HCT116 (cell line): ENCODE measurements at regions not wholly inside any gene's neighbourhood (a gene's known extent, or its start where the extent isn't known, plus 50 kb on each side); places are given as distances from the start of the nearest gene placed in this dataset.

Experiments
- ATAC-seq: fragments of 200-7000 bp; cut with Tn5 transposase; 2 replicates; pipeline ENCODE4 v1.9.1; 2020; ENCODE audit warnings: mild to moderate bottlenecking, moderate library complexity
- BruUV-seq: library from RNA; stranded (reverse); fragments of 400-500 nt; replicated peaks from 2 replicates; lab custom pipeline; 2021; lab: Mats Ljungman, UMichigan
- CTCF ChIA-PET: fragments of 300-600 bp; sonication (Branson Sonifier 250); formaldehyde crosslinking; loops from one replicate; lab custom pipeline; 2021; ENCODE audit warnings: antibody characterized with exemption; lab: Charles Lee
- POLR2A ChIA-PET: fragments of 300-600, 350-600 bp; sonication (Branson Sonifier 250); formaldehyde crosslinking; loops from one replicate; lab custom pipeline; 2021; ENCODE audit warnings: antibody characterized with exemption; lab: Charles Lee
- RAD21 ChIA-PET, 2 experiments: fragments of 300-600 bp; sonication (Branson Sonifier 250); formaldehyde crosslinking; loops; one replicate each; lab custom pipeline; 2023; ENCODE audit warnings: low total read pairs in 2 of 2; ENCODE audit not compliant: uncharacterized antibody in 2 of 2, unreplicated experiment in 2 of 2, low non-redundant PET in 1 of 2; lab: Charles Lee
- DNase-seq: peaks from one replicate; pipeline ENCODE4 v3.0.0-alpha.2; 2010; ENCODE audit warnings: low read depth, low spot score
- H2AFZ ChIP-seq: fragments of 200-600 bp; shearing (Covaris generic), sonication (generic); 2 replicates; pipeline ENCODE4 v1.6.1; 2017; ENCODE audit warnings: low read depth, mixed run types, mixed read lengths, antibody characterized with exemption, low read length; ENCODE audit not compliant: poor library complexity, severe bottlenecking
- H3K27ac ChIP-seq: 2 replicates; pipeline ENCODE4 v1.5.1; 2012; ENCODE audit warnings: low read depth, low read length
- H3K27me3 ChIP-seq: fragments of 200-600 bp; sonication (generic); 2 replicates; pipeline ENCODE4 v1.6.1; 2016; ENCODE audit warnings: mixed run types, low read length, mixed read lengths; ENCODE audit not compliant: insufficient read depth
- H3K36me3 ChIP-seq, 2 experiments: fragments of 200-500 bp in 1 of 2; fragments of 200-600 bp in 1 of 2; sonication (Bioruptor generic) in 1 of 2; sonication (generic) in 1 of 2; 2 replicates each; pipeline versions ENCODE4 v1.5.1 to v1.6.1; 2014 to 2016; ENCODE audit warnings: low read length in 2 of 2, inconsistent platforms in 1 of 2, mixed read lengths in 1 of 2, mixed run types in 1 of 2; ENCODE audit not compliant: insufficient read depth in 2 of 2, control insufficient read depth in 1 of 2
- H3K4me1 ChIP-seq, 2 experiments: fragments of 200-600 bp in 1 of 2; sonication (generic) in 1 of 2; 2 replicates each; pipeline versions ENCODE4 v1.5.1 to v1.6.1; 2012 to 2017; ENCODE audit warnings: low read length in 2 of 2, inconsistent platforms in 1 of 2, mild to moderate bottlenecking in 1 of 2, mixed read lengths in 1 of 2, mixed run types in 1 of 2, moderate library complexity in 1 of 2; ENCODE audit not compliant: insufficient read depth in 2 of 2, control insufficient read depth in 1 of 2
- H3K4me2 ChIP-seq: fragments of 200-600 bp; sonication (generic); 2 replicates; pipeline ENCODE4 v1.6.1; 2017; ENCODE audit warnings: mixed run types, low read length, mixed read lengths
- H3K4me3 ChIP-seq, 2 experiments: fragments of 200-600 bp in 1 of 2; sonication (generic) in 1 of 2; replicated peaks in 1 of 2; 2 replicates each; pipeline ENCODE4 v1.5.1; 2011 to 2016; ENCODE audit warnings: low read length in 2 of 2, control low read depth in 1 of 2, low read depth in 1 of 2, mild to moderate bottlenecking in 1 of 2, mixed read lengths in 1 of 2, mixed run types in 1 of 2
- H3K79me2 ChIP-seq: fragments of 200-600 bp; sonication (generic); 2 replicates; pipeline ENCODE4 v1.6.1; 2017; ENCODE audit warnings: mild to moderate bottlenecking, mixed run types, low read length, moderate library complexity, mixed read lengths; ENCODE audit not compliant: insufficient read depth
- H3K9ac ChIP-seq: fragments of 200-600 bp; sonication (generic); 2 replicates; pipeline ENCODE4 v1.6.1; 2016; ENCODE audit warnings: low read length, mixed read lengths
- H3K9me2 ChIP-seq: fragments of 200-600 bp; sonication (generic), shearing (Covaris generic); 2 replicates; pipeline ENCODE4 v1.6.1; 2017; ENCODE audit warnings: mixed run types, mild to moderate bottlenecking, moderate library complexity; ENCODE audit not compliant: insufficient read depth
- H3K9me3 ChIP-seq, 2 experiments: fragments of 200-500 bp in 1 of 2; fragments of 200-600 bp in 1 of 2; sonication (Bioruptor generic) in 1 of 2; sonication (generic) in 1 of 2; 2 replicates each; pipeline ENCODE4 v1.6.1; 2014 to 2017; ENCODE audit warnings: low read length in 2 of 2, mixed read lengths in 2 of 2, inconsistent platforms in 1 of 2, low read depth in 1 of 2, mild to moderate bottlenecking in 1 of 2, mixed run types in 1 of 2, moderate library complexity in 1 of 2; ENCODE audit not compliant: control insufficient read depth in 1 of 2, insufficient read depth in 1 of 2
- H4K20me1 ChIP-seq: fragments of 200-600 bp; sonication (generic), shearing (Covaris generic); 2 replicates; pipeline ENCODE4 v1.6.1; 2017; ENCODE audit warnings: mixed run types, mild to moderate bottlenecking, moderate library complexity; ENCODE audit not compliant: insufficient read depth
- CBX3 ChIP-seq: IDR thresholded peaks from 2 replicates; pipeline ENCODE4 v1.6.1; 2012; ENCODE audit warnings: low read depth
- CEBPB ChIP-seq: IDR thresholded peaks from 2 replicates; pipeline ENCODE4 v1.6.1; 2012; ENCODE audit warnings: low read depth
- EGR1 ChIP-seq: IDR thresholded peaks from 2 replicates; pipeline ENCODE4 v1.6.1; 2012; ENCODE audit warnings: low read depth
- EZH2phosphoT487 ChIP-seq: fragments of 200-600 bp; IDR thresholded peaks from 2 replicates; pipeline ENCODE4 v1.6.1; 2018; ENCODE audit warnings: antibody characterized with exemption, borderline replicate concordance
- FOSL1 ChIP-seq: IDR thresholded peaks from 2 replicates; pipeline ENCODE4 v1.6.1; 2012; ENCODE audit warnings: low read depth
- JUND ChIP-seq: IDR thresholded peaks from 2 replicates; pipeline ENCODE4 v1.6.1; 2012
- POLR2A ChIP-seq: IDR thresholded peaks from 2 replicates; pipeline ENCODE4 v1.7.0; 2011; ENCODE audit warnings: borderline replicate concordance; ENCODE audit not compliant: insufficient read depth, insufficient read length; ENCODE audit errors: extremely low read depth
- POLR2AphosphoS5 ChIP-seq: IDR thresholded peaks from 2 replicates; pipeline ENCODE4 v1.6.1; 2011; ENCODE audit warnings: mild to moderate bottlenecking, low read depth, low read length, moderate library complexity
- RAD21 ChIP-seq: IDR thresholded peaks from 2 replicates; pipeline ENCODE4 v1.6.1; 2012; ENCODE audit warnings: low read depth, mild to moderate bottlenecking
- SIN3A ChIP-seq: IDR thresholded peaks from 2 replicates; pipeline ENCODE4 v1.6.1; 2012; ENCODE audit warnings: low read depth
- SP1 ChIP-seq: IDR thresholded peaks from 2 replicates; pipeline ENCODE4 v1.6.1; 2012; ENCODE audit warnings: low read depth
- SRF ChIP-seq: IDR thresholded peaks from 2 replicates; pipeline ENCODE4 v1.6.1; 2012; ENCODE audit warnings: low read depth
- TCF7L2 ChIP-seq: IDR thresholded peaks from 2 replicates; pipeline ENCODE4 v1.7.0; 2011; ENCODE audit warnings: borderline replicate concordance, inconsistent platforms; ENCODE audit not compliant: insufficient read depth, insufficient read length; ENCODE audit errors: extremely low read depth
- YY1 ChIP-seq: IDR thresholded peaks from 2 replicates; pipeline ENCODE4 v1.6.1; 2011; ENCODE audit warnings: low read length, low read depth, moderate library complexity, mild to moderate bottlenecking; ENCODE audit not compliant: insufficient replicate concordance; ENCODE audit errors: extremely low read depth
- ZFX ChIP-seq: fragments of 450-650 bp; IDR thresholded peaks from 2 replicates; pipeline ENCODE4 v1.6.1; 2017
- ZNF274 ChIP-seq: fragments of 200-500 bp; sonication (Bioruptor generic); IDR thresholded peaks from 2 replicates; pipeline ENCODE4 v1.6.1; 2014; ENCODE audit warnings: mild to moderate bottlenecking, low read depth, low read length, inconsistent platforms
- intact Hi-C: fragments of 100-400 bp; cut with micrococcal nuclease; formaldehyde crosslinking; loops from 2 replicates; pipeline ENCODE4 v1.10.0; 2022
- TF ChIP-seq, protein P1 (sequence below): IDR thresholded peaks from 2 replicates; pipeline ENCODE4 v1.6.1; 2012; ENCODE audit warnings: low read depth
- TF ChIP-seq, protein P2 (sequence below): IDR thresholded peaks from 2 replicates; pipeline ENCODE4 v1.6.1; 2012

DNA sequence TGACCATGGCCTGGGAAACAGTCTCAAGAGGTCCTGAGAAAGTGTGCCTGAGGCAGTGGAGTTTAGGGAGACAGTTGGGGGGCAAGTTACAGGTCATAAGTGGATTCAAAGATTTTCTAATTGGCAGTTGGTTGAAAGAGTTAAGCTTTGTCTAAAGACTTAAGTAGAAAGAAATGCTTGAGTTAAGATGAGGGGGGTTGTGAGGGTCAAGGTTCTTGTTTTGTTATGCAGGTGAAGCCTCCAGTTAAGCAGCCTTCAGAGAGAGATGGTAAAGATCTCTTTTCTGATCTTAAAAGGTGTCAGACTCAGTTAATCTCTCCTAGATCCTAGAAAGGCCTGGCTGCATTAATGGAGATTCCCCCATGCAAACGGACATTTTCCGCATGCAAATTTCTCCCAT is 356.3 kb upstream of the C2CD4B start:
- H2AFZ ChIP-seq, result no peak overlapping the region
- no peaks in the 10 kb centered on the region for H3K9me3 ChIP-seq
- H3K79me2 ChIP-seq, result no peaks in the 10 kb centered on the region
- H3K4me2 ChIP-seq, result no peak overlapping the region
- no peak overlapping the region for H3K4me3 ChIP-seq
- H3K36me3 ChIP-seq, result no peaks in the 10 kb centered on the region
- no peaks in the 10 kb centered on the region for H3K9me2 ChIP-seq
- CTCF ChIA-PET, result no interaction called here
- POLR2A ChIA-PET, result no interaction called here
- H4K20me1 ChIP-seq, result no peaks in the 10 kb centered on the region
- peaks cover 53% of the 10 kb centered on the region for H3K27me3 ChIP-seq
- TF ChIP-seq EGR1 (no peak), POLR2AphosphoS5 (no peak), SRF (no peak), TCF7L2 (no peak), CBX3 (no peak), ZNF274 (no peak), POLR2A (no peak)
- TF ChIP-seq, all 23 proteins: peak for 0
- no peak overlapping the region for H3K9ac ChIP-seq
- H3K27ac ChIP-seq, result no peak overlapping the region
- H3K4me1 ChIP-seq, result no peaks in the 10 kb centered on the region
- ATAC-seq, result no peak
- intact Hi-C loops, result no loop called here
- DNase-seq, result no peak
- RAD21 ChIA-PET, result no interaction called here
- BruUV-seq, result no TSS peak

DNA sequence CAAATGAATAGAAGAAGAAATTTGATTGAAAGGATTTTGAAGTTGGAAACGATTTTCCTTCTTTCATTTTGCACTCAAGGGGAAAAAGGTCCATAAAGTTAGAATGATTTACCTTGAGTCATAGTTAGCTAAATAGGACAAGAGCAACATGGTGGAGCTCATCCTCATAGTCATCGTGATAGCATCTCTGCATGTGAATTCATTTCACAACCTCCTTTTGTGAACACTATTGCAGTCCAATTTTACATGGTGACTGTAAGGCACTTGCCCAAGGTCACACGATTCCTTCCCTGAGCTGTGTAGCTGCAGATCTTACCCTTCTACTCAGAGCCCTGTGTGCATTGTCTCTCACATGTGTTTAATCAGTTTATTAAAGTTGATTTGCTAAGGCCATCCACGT is 359.8 kb upstream of the C2CD4B start:
- no peak overlapping the region for H3K4me3 ChIP-seq
- H3K4me2 ChIP-seq, result no peak overlapping the region
- ChIA-PET CTCF (no interaction called here), RAD21 (no interaction called here), POLR2A (no interaction called here)
- no TSS peak for BruUV-seq
- H3K4me1 ChIP-seq, result no peaks in the 10 kb centered on the region
- no peaks in the 10 kb centered on the region for H3K36me3 ChIP-seq
- H3K9ac ChIP-seq, result no peak overlapping the region
- ATAC-seq, result no peak
- H2AFZ ChIP-seq, result no peak overlapping the region
- no peak overlapping the region for H3K27ac ChIP-seq
- no peaks in the 10 kb centered on the region for H3K9me3 ChIP-seq
- no peaks in the 10 kb centered on the region for H3K9me2 ChIP-seq
- intact Hi-C loops, result no loop called here
- H3K79me2 ChIP-seq, result no peaks in the 10 kb centered on the region
- H3K27me3 ChIP-seq, result peaks cover 44% of the 10 kb centered on the region
- H4K20me1 ChIP-seq, result no peaks in the 10 kb centered on the region
- no peak for DNase-seq
- no peak for TF ChIP-seq CBX3
- TF ChIP-seq SRF, result no peak
- TF ChIP-seq YY1, result no peak
- TF ChIP-seq FOSL1, result no peak
- no peak for TF ChIP-seq SIN3A
- no peak for TF ChIP-seq TCF7L2
- TF ChIP-seq SP1, result no peak
- no peak for TF ChIP-seq CEBPB
- TF ChIP-seq, protein P1, sequence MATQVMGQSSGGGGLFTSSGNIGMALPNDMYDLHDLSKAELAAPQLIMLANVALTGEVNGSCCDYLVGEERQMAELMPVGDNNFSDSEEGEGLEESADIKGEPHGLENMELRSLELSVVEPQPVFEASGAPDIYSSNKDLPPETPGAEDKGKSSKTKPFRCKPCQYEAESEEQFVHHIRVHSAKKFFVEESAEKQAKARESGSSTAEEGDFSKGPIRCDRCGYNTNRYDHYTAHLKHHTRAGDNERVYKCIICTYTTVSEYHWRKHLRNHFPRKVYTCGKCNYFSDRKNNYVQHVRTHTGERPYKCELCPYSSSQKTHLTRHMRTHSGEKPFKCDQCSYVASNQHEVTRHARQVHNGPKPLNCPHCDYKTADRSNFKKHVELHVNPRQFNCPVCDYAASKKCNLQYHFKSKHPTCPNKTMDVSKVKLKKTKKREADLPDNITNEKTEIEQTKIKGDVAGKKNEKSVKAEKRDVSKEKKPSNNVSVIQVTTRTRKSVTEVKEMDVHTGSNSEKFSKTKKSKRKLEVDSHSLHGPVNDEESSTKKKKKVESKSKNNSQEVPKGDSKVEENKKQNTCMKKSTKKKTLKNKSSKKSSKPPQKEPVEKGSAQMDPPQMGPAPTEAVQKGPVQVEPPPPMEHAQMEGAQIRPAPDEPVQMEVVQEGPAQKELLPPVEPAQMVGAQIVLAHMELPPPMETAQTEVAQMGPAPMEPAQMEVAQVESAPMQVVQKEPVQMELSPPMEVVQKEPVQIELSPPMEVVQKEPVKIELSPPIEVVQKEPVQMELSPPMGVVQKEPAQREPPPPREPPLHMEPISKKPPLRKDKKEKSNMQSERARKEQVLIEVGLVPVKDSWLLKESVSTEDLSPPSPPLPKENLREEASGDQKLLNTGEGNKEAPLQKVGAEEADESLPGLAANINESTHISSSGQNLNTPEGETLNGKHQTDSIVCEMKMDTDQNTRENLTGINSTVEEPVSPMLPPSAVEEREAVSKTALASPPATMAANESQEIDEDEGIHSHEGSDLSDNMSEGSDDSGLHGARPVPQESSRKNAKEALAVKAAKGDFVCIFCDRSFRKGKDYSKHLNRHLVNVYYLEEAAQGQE, result no peak
- TF ChIP-seq, protein P2, sequence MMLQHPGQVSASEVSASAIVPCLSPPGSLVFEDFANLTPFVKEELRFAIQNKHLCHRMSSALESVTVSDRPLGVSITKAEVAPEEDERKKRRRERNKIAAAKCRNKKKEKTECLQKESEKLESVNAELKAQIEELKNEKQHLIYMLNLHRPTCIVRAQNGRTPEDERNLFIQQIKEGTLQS, result no peak
- TF ChIP-seq EZH2phosphoT487, result no peak
- TF ChIP-seq RAD21, result no peak
- no peak for TF ChIP-seq POLR2AphosphoS5
- no peak for TF ChIP-seq JUND
- TF ChIP-seq ZFX, result no peak
